Gastroesophageal sphincter (tissue), 4 donors: ENCODE measurements at regions not wholly inside any gene's neighbourhood (a gene's known extent, or its start where the extent isn't known, plus 50 kb on each side); places are given as distances from the start of the nearest gene placed in this dataset.

Experiments
- ATAC-seq: fragments of 150-250 bp; one replicate; pipeline ENCODE4 v1.9.1; 2016; ENCODE audit warnings: mild to moderate bottlenecking, moderate library complexity
- H3K27ac ChIP-seq, 4 donors: fragments of 200-600 bp; sonication (generic) in 3 of 4; 1 replicate in 3 of 4; 2 replicates in 1 of 4; pipeline ENCODE4 v1.5.1; 2016 to 2019
- H3K27me3 ChIP-seq: fragments of 200-600 bp; sonication (generic); one replicate; pipeline ENCODE4 v1.5.1; 2019
- H3K36me3 ChIP-seq, 2 donors: fragments of 200-600 bp; sonication (generic); one replicate each; pipeline ENCODE4 v1.5.1; 2019; ENCODE audit warnings: control low read depth in 1 of 2
- H3K4me1 ChIP-seq, 3 donors: fragments of 200-600 bp; sonication (generic); 1 replicate in 2 of 3; 2 replicates in 1 of 3; pipeline ENCODE4 v1.5.1; 2016 to 2019; ENCODE audit warnings: control low read depth in 2 of 3
- H3K4me3 ChIP-seq, 2 donors: fragments of 200-600 bp; sonication (generic); one replicate each; pipeline ENCODE4 v1.5.1; 2019; ENCODE audit warnings: mild to moderate bottlenecking in 1 of 2, moderate library complexity in 1 of 2
- H3K9me3 ChIP-seq, 3 donors: fragments of 200-600 bp; sonication (generic); one replicate each; pipeline ENCODE4 v1.5.1; 2017 to 2019; ENCODE audit warnings: control low read depth in 2 of 3
- CTCF ChIP-seq, 4 experiments: fragments of 200-600 bp in 2 of 4; fragments of 450-650 bp in 2 of 4; sonication (generic) in 1 of 4; IDR thresholded peaks; one replicate each; pipeline ENCODE4 v1.5.1; 2017 to 2019; ENCODE audit warnings: antibody characterized with exemption in 4 of 4, mild to moderate bottlenecking in 2 of 4, moderate library complexity in 2 of 4
- EP300 ChIP-seq: sonication (generic); formaldehyde crosslinking; IDR thresholded peaks from one replicate; pipeline ENCODE4 v1.6.1; 2017; ENCODE audit warnings: antibody characterized with exemption, mild to moderate bottlenecking
- POLR2A ChIP-seq, 2 donors: fragments of 450-650 bp; IDR thresholded peaks; one replicate each; pipeline ENCODE4 v1.6.1; 2017; ENCODE audit warnings: antibody characterized with exemption in 2 of 2, mild to moderate bottlenecking in 2 of 2, moderate library complexity in 1 of 2
- POLR2AphosphoS5 ChIP-seq: sonication (generic); formaldehyde crosslinking; IDR thresholded peaks from one replicate; pipeline ENCODE4 v1.6.1; 2017; ENCODE audit warnings: antibody characterized with exemption
- WGBS, 2 donors: methylation state at CpG; one replicate each; pipeline ENCODE4 v1.1.5; 2018; ENCODE audit warnings: low coverage in 1 of 2; 5-methylcytosine and 5-hydroxymethylcytosine counted together

DNA sequence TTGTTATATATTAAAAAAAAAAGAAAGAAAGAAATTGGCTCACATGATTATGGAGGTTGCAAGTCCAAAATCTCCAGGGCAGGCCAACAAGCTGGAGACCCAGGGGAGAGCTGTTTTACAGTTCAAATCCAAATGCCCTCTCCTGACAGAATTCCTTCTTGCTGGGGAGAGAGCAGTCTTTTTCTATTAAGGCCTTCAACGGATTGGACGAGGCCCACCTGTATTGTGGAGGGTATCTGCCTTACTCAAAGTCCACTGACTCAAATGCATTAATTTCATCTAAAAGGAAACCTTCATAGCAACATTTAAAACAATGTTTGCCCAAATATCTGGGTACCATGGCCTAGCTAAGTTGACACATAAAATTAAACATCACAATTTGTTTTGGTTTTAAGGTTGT lies 56.9 kb upstream of the TRIM67 start:
- WGBS, 2 donors = 90 to 94% methylated on average over 2 of the region's 2 CpGs

DNA sequence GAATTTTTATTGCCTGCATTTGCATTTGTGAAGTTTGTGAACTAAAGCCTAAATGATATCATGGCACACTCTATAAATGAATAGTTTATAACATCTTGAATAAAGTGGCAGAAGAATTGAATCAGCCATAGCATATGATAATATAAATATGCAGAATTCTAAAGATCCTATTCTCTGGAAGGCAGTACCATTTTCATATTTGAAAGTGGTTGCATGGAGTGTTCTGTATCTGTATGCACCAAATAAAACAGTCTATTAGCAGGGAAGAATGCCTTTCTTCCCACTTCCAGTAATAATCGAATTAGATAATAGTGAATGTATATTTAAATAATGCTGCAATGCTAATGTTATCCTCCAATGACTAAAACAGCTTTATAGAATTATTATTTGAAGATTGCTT lies 57.9 kb upstream of the TRIM67 start:
- H3K4me3 ChIP-seq = no peak overlapping the region
- H3K4me1 ChIP-seq = peaks cover 0 to 12% (median 5%) of the 10 kb centered on the region in 3 donors
- ATAC-seq = no peak
- no peaks in the 10 kb centered on the region for H3K36me3 ChIP-seq
- no peak overlapping the region for H3K27ac ChIP-seq
- H3K9me3 ChIP-seq = no peaks in the 10 kb centered on the region
- no peak for TF ChIP-seq POLR2A (IDR thresholded peaks at IDR 0.05)
- no peak for TF ChIP-seq EP300
- no peak for TF ChIP-seq CTCF (IDR thresholded peaks at IDR 0.05)
- TF ChIP-seq POLR2AphosphoS5 = no peak
- peaks cover 17% of the 10 kb centered on the region for H3K27me3 ChIP-seq
- 67 to 72% methylated on average over 1 of the region's 1 CpG for WGBS, 2 donors

More for the DNA sequence above, 56.9 kb upstream of the TRIM67 start:
- H3K9me3 ChIP-seq = no peaks in the 10 kb centered on the region
- H3K36me3 ChIP-seq = no peaks in the 10 kb centered on the region
- no peak for ATAC-seq
- H3K27me3 ChIP-seq = peaks cover 22% of the 10 kb centered on the region
- TF ChIP-seq EP300 (no peak), POLR2A (IDR thresholded peaks at IDR 0.05) (no peak), CTCF (IDR thresholded peaks at IDR 0.05) (no peak), POLR2AphosphoS5 (no peak)
- H3K4me1 ChIP-seq = peaks cover 0 to 12% (median 5%) of the 10 kb centered on the region in 3 donors
- no peak overlapping the region for H3K27ac ChIP-seq
- H3K4me3 ChIP-seq = no peak overlapping the region

DNA sequence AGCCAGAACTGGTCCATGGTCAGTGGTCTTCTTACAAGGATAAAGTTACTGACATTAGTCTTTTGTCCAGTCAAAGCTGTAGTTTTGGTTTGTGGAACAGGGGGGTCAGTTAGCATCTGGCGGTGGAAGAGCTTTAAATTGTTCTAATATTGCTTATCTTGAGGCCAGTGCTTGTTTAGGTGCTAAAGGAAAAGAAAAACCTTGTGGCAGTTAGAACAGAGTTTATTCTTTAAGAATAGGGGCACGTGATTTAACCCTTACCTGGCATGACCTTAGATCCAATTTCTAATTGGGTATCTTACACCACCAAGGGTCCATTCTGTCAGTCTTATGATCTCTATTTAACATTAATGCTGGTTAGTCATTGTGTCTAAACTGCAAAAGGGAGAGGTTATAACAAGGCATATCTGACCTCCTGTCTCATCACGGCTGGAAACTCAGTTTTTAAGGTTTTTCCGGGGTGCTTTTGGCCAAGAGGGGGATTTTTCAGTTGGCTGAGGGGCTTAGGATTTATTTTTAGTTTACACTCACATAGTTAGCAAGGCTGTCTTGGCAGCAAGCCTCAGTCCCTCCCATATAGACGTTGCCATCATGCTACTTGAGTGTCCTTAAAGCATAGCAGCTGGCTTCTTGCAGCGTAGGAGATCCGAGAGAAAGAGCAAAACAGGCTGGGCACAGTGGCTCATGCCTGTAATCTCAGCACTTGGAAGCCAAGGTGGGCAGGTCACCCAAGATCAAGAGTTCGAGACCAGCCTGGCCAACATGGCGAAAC lies 60.1 kb upstream of the FAM89A start:
- no peak for ATAC-seq

DNA sequence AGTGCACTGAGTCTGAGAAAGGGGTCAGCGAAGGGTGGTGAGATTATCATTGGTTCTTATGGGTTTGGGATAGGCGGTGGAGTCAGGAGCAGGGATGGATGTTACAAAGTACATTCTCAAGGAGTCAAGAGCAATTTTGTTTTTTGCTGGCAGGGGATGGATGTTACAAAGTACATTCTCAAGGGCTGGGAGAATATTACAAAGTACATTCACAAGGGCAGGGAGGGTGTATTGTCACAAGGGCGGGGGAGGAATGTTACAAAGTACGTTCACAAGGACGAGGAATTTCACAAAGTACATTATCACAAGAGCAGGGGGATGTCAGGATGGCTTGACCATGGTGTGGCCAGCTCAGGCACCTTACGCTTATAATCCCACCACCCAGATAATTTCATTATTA lies 59.3 kb upstream of the FAM89A start:
- H3K4me3 ChIP-seq = no peak overlapping the region
- 75 to 88% methylated on average over 4 to 5 of the region's 6 CpGs for WGBS, 2 donors
- no peak overlapping the region for H3K27ac ChIP-seq
- H3K9me3 ChIP-seq = no peaks in the 10 kb centered on the region
- ATAC-seq = no peak
- no peaks in the 10 kb centered on the region for H3K4me1 ChIP-seq
- peaks cover 32% of the 10 kb centered on the region for H3K27me3 ChIP-seq
- no peaks in the 10 kb centered on the region for H3K36me3 ChIP-seq
- TF ChIP-seq CTCF (IDR thresholded peaks at IDR 0.05) (no peak), POLR2AphosphoS5 (no peak), EP300 (no peak), POLR2A (IDR thresholded peaks at IDR 0.05) (no peak)

More for the DNA sequence above, 60.1 kb upstream of the FAM89A start:
- peaks cover 32% of the 10 kb centered on the region for H3K27me3 ChIP-seq
- no peaks in the 10 kb centered on the region for H3K36me3 ChIP-seq
- no peak overlapping the region for H3K27ac ChIP-seq
- no peaks in the 10 kb centered on the region for H3K9me3 ChIP-seq
- TF ChIP-seq POLR2AphosphoS5 = no peak
- no peak for TF ChIP-seq EP300
- no peak for TF ChIP-seq CTCF (IDR thresholded peaks at IDR 0.05)
- TF ChIP-seq POLR2A (IDR thresholded peaks at IDR 0.05) = no peak
- H3K4me3 ChIP-seq = no peak overlapping the region
- 48 to 57% methylated on average over 4 to 5 of the region's 9 CpGs for WGBS, 2 donors
- H3K4me1 ChIP-seq = no peaks in the 10 kb centered on the region

- H3K4me3 ChIP-seq = no peak overlapping the region
- TF ChIP-seq EP300 = no peak
- TF ChIP-seq POLR2AphosphoS5 = no peak
- no peak for TF ChIP-seq CTCF (IDR thresholded peaks at IDR 0.05)
- no peak for TF ChIP-seq POLR2A (IDR thresholded peaks at IDR 0.05)
- H3K4me1 ChIP-seq = peaks cover 0 to 10% (median 3%) of the 10 kb centered on the region in 3 donors
- ATAC-seq = no peak
- H3K27me3 ChIP-seq = peaks cover 40% of the 10 kb centered on the region
- H3K36me3 ChIP-seq = no peaks in the 10 kb centered on the region
- no peaks in the 10 kb centered on the region for H3K9me3 ChIP-seq
- no peak overlapping the region for H3K27ac ChIP-seq
- WGBS, 2 donors = 83 to 93% methylated on average over 1 to 2 of the region's 5 CpGs
These were observed 55.5 kb upstream of the FAM89A start for GRCh38 chr1:231095595-231095994.
